ENCODE measurements at regions not wholly inside any gene's neighbourhood (a gene's known extent, or its start where the extent isn't known, plus 50 kb on each side); places are given as distances from the start of the nearest gene placed in this dataset.

GRCh38 chr3:3333571-3333970, 154.1 kb upstream of the CRBN start:
- no peak for ATAC-seq (ENCODE audit: low read depth)
- H3K4me1 Mint-ChIP-seq = no peaks in the 10 kb centered on the region

GRCh38 chr3:3316521-3316920, 137.0 kb upstream of the CRBN start:
- Histone ChIP-seq H3K79me2 (ENCODE audit: control insufficient read depth, insufficient read depth, low read length) (no peaks in the 10 kb centered on the region), H2AFZ (ENCODE audit: insufficient read depth, low read depth, low read length, poor library complexity, severe bottlenecking) (no peak overlapping the region), H3K36me3 (replicated peaks in 1 of 2; ENCODE audit: control extremely low read depth in 1 of 2, control insufficient read depth in 1 of 2, extremely low read depth in 1 of 2, insufficient read depth in 2 of 2, low read length in 1 of 2) (no peaks in the 10 kb centered on the region), H3K4me3 (ENCODE audit: control extremely low read depth in 1 of 5, extremely low read depth in 1 of 5, insufficient read depth in 1 of 5, low read depth in 2 of 5, low read length in 4 of 5) (no peak overlapping the region), H3K27me3 (replicated peaks in 1 of 4; ENCODE audit: control extremely low read depth in 1 of 4, control insufficient read depth in 3 of 4, insufficient read depth in 4 of 4, low read length in 3 of 4) (no peaks in the 10 kb centered on the region), H4K20me1 (ENCODE audit: control insufficient read depth, insufficient read depth, low read length, poor library complexity, severe bottlenecking) (no peaks in the 10 kb centered on the region), H3K9ac (ENCODE audit: low read length) (no peak overlapping the region), H3K4me2 (replicated peaks; ENCODE audit: low read depth, low read length, poor library complexity, severe bottlenecking) (no peak overlapping the region), H3K4me1 (ENCODE audit: control insufficient read depth in 2 of 2, insufficient read depth in 2 of 2, low read length in 2 of 2) (no peaks in the 10 kb centered on the region), H3K27ac (ENCODE audit: low read length in 2 of 2) (no peak overlapping the region), H3K9me3 (ENCODE audit: control extremely low read depth in 1 of 3, control insufficient read depth in 2 of 3, insufficient read depth in 1 of 3, low read length in 2 of 3) (peaks cover 0 to 4% (median 0%) of the 10 kb centered on the region in 3 donors)
- Mint-ChIP-seq H3K9me3 (ENCODE audit: insufficient read depth) (peaks cover 3% of the 10 kb centered on the region), H3K4me1 (no peaks in the 10 kb centered on the region), H3K27me3 (no peaks in the 10 kb centered on the region), H3K27ac (no peak overlapping the region), H3K4me3 (no peak overlapping the region)
- TF ChIP-seq EZH2 (IDR thresholded peaks at IDR 0.05; ENCODE audit: borderline replicate concordance, insufficient read depth, low read depth, low read length, poor library complexity, severe bottlenecking) = no peak
- ATAC-seq (ENCODE audit: low read depth) (no peak), DNase-seq (no peak)
- 71% methylated on average over 1 of the region's 3 CpGs for WGBS (ENCODE audit: insufficient coverage)
- CTCF ChIA-PET = no interaction called here
- POLR2A ChIA-PET = no interaction called here
- intact Hi-C loops (cut with micrococcal nuclease) = no loop called here

More at GRCh38 chr3:3333571-3333970, 154.1 kb upstream of the CRBN start:
- TF ChIP-seq CTCF (IDR thresholded peaks at IDR 0.05) (no peak), EZH2 (IDR thresholded peaks at IDR 0.05; ENCODE audit: borderline replicate concordance, insufficient read depth, low read depth, low read length, poor library complexity, severe bottlenecking) (no peak)
- Histone ChIP-seq H3K4me1 (ENCODE audit: control insufficient read depth in 2 of 2, insufficient read depth in 2 of 2, low read length in 2 of 2) (no peaks in the 10 kb centered on the region), H3K27ac (ENCODE audit: low read length in 2 of 2) (no peak overlapping the region), H2AFZ (ENCODE audit: insufficient read depth, low read depth, low read length, poor library complexity, severe bottlenecking) (no peak overlapping the region), H3K4me2 (replicated peaks; ENCODE audit: low read depth, low read length, poor library complexity, severe bottlenecking) (no peak overlapping the region), H3K27me3 (replicated peaks in 1 of 4; ENCODE audit: control extremely low read depth in 1 of 4, control insufficient read depth in 3 of 4, insufficient read depth in 4 of 4, low read length in 3 of 4) (no peaks in the 10 kb centered on the region), H3K9ac (ENCODE audit: low read length) (no peak overlapping the region), H3K4me3 (ENCODE audit: control extremely low read depth in 1 of 5, extremely low read depth in 1 of 5, insufficient read depth in 1 of 5, low read depth in 2 of 5, low read length in 4 of 5) (no peak overlapping the region), H3K9me3 (ENCODE audit: control extremely low read depth in 1 of 3, control insufficient read depth in 2 of 3, insufficient read depth in 1 of 3, low read length in 2 of 3) (no peaks in the 10 kb centered on the region), H3K36me3 (replicated peaks in 1 of 2; ENCODE audit: control extremely low read depth in 1 of 2, control insufficient read depth in 1 of 2, extremely low read depth in 1 of 2, insufficient read depth in 2 of 2, low read length in 1 of 2) (no peaks in the 10 kb centered on the region), H4K20me1 (ENCODE audit: control insufficient read depth, insufficient read depth, low read length, poor library complexity, severe bottlenecking) (no peaks in the 10 kb centered on the region), H3K79me2 (ENCODE audit: control insufficient read depth, insufficient read depth, low read length) (no peaks in the 10 kb centered on the region)
- Mint-ChIP-seq H3K27me3 (peaks cover 6% of the 10 kb centered on the region), H3K4me3 (no peak overlapping the region), H3K9me3 (ENCODE audit: insufficient read depth) (no peaks in the 10 kb centered on the region), H3K27ac (no peak overlapping the region)
- DNase-seq = no peak
- POLR2A ChIA-PET = no interaction called here
- CTCF ChIA-PET = no interaction called here
- intact Hi-C loops (cut with micrococcal nuclease) = no loop called here
- WGBS (ENCODE audit: insufficient coverage) = 78% methylated on average over 2 of the region's 2 CpGs

All from B cell (primary cell).